IPS DF 6.9 (cell line): ENCODE measurements at regions not wholly inside any gene's neighbourhood (a gene's known extent, or its start where the extent isn't known, plus 50 kb on each side); places are given as distances from the start of the nearest gene placed in this dataset.
A peak's percentile ranks its signal among the peaks of the same experiment; 100 is the strongest.

Experiments
- DNase-seq: peaks from one replicate; pipeline ENCODE4 v3.0.0-alpha.2; 2013; ENCODE audit warnings: low read depth, low spot score
- H3K27ac ChIP-seq: one replicate; pipeline ENCODE4 v1.5.1; 2013; ENCODE audit warnings: low read length, control low read depth
- H3K27me3 ChIP-seq: 2 replicates; pipeline ENCODE4 v1.6.1; 2013; ENCODE audit warnings: mild to moderate bottlenecking, low read length; ENCODE audit not compliant: control insufficient read depth, insufficient read depth
- H3K36me3 ChIP-seq: 2 replicates; pipeline ENCODE4 v1.6.1; 2013; ENCODE audit warnings: low read length; ENCODE audit not compliant: control insufficient read depth, insufficient read depth
- H3K4me1 ChIP-seq: 2 replicates; pipeline ENCODE4 v1.6.1; 2013; ENCODE audit warnings: low read length; ENCODE audit not compliant: control insufficient read depth, insufficient read depth
- H3K4me3 ChIP-seq: 2 replicates; pipeline ENCODE4 v1.5.1; 2013; ENCODE audit warnings: mild to moderate bottlenecking, low read length
- H3K9me3 ChIP-seq: 2 replicates; pipeline ENCODE4 v1.6.1; 2013; ENCODE audit warnings: low read length, inconsistent platforms; ENCODE audit not compliant: control insufficient read depth, insufficient read depth
- WGBS: extraction: QIAGEN DNeasy Blood & Tissue Kit; methylation state at CpG from one replicate; pipeline ENCODE4 v1.1.7; 2013; ENCODE audit warnings: mixed read lengths, missing lambda C conversion rate; ENCODE audit not compliant: insufficient read length, insufficient coverage; 5-methylcytosine and 5-hydroxymethylcytosine counted together

DNA sequence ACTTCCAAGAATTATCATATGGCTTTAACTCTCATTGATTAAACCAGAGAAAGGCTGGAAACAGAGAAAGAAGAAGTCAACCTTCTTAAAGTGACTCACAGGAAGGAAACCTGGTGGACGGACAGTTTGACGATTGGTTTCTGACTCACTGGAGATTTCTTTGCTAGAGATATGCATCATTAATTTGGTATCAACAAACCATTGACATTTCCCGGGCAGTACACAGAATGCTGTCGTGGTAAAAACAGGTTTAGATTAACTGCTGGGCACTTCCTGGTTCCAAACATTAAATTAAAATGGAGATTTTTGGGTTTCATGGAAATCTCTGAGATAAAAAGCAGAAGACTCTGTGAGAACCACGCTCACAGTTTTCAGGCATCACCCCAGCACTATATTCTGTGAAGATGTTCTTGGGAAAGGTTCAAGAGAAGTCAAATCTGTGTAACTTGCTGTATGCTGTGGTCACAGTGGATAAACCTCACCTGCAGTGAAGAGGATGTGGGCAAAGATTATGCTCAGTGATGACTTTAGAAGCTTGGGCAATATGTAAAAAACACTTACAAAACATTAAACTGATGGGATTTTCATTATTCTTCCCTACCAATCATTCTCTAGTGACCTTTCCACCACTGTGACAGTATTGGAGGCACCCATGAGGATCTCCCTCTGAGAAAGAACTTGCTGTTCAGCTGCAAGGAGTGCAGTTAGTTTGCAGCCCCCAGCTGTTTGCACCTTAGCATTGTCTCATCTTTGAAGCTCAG is 61.1 kb upstream of the CD44 start:
- Histone ChIP-seq H3K4me3 (no peak overlapping the region), H3K9me3 (no peaks in the 10 kb centered on the region), H3K36me3 (no peaks in the 10 kb centered on the region), H3K27ac (no peak overlapping the region), H3K27me3 (no peaks in the 10 kb centered on the region), H3K4me1 (peaks cover 2% of the 10 kb centered on the region; the same call in 1 of the 2 replicates)
- DNase-seq: no peak
- no CpG with 5 or more reads among the region's 5 CpGs for WGBS

- Histone ChIP-seq H3K9me3 (no peaks in the 10 kb centered on the region), H3K4me3 (no peak overlapping the region), H3K27ac (no peak overlapping the region), H3K4me1 (peaks cover 2% of the 10 kb centered on the region; the same call in 1 of the 2 replicates), H3K27me3 (no peaks in the 10 kb centered on the region), H3K36me3 (no peaks in the 10 kb centered on the region)
- no CpG with 5 or more reads among the region's 1 CpG for WGBS
- DNase-seq: no peak
Observed at GRCh38 chr11:35078470-35078735, 60.6 kb upstream of the CD44 start.

- H3K4me1 ChIP-seq: peaks cover 2% of the 10 kb centered on the region; the same call in 1 of the 2 replicates
- H3K4me3 ChIP-seq: no peak overlapping the region
- WGBS: no CpG with 5 or more reads among the region's 4 CpGs
- H3K27me3 ChIP-seq: no peaks in the 10 kb centered on the region
- H3K36me3 ChIP-seq: no peaks in the 10 kb centered on the region
- H3K27ac ChIP-seq: no peak overlapping the region
- no peak for DNase-seq
- no peaks in the 10 kb centered on the region for H3K9me3 ChIP-seq
Observed at GRCh38 chr11:35079611-35080010, 59.4 kb upstream of the CD44 start.

DNA sequence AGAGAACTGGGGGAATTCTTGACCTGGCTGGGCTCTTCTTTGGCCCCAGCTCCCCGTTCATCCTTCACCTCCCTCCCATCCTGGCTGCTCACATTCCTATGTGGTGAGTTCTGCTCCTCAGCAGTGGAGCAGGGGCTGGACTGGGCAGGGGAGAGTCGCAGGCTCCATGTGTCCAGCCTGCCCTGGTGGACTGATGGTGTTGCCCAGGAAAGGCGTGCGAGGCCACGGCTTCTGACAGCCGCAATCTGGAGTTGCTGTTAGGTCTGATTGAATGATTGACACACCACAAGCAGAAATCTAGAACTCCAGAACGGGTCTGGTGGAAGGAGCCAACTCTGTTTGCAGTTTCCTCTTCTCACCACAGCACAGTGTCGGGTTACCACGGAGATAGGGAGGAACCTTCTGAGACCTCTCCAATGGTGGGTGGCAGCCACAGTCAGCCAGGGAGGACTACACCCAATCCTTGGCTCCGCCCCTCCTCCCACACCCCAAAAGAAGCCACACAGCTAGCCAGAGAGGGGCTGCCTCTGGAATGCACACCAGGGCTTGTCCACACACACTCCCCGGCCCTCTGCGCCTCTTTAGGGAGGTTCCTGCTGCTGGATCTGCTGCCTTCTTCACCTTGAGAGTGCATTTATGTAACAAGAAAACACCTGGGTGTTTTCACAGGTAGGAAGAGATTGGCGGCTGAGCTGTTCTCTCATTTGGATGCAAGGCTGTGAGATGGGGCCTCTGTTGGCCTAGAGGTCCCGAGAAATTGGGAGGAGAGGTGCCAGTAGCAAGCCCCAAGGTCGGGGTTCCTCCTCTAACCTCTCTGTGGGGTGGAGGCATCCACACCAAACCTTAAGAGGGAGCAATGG is 56.4 kb upstream of the CD44 start:
- Histone ChIP-seq H3K27ac (no peak overlapping the region), H3K4me3 (no peak overlapping the region), H3K4me1 (peaks cover 2% of the 10 kb centered on the region; the same call in 1 of the 2 replicates)

DNA sequence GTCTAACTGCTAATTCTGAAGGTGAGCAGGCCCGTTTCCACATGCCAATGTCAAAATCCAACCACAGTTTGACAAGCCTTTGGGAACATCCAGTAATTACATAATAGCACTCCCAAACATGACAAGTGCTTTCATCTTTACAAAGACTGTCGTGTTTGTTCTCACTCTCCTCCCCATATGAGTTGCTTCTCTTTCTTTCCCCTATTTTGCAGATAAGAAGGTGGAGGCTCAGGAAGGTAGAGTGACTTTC is 55.9 kb upstream of the CD44 start:
- WGBS: no CpG with 5 or more reads among the region's 2 CpGs
- Histone ChIP-seq H3K4me1 (peaks cover 2% of the 10 kb centered on the region; the same call in 1 of the 2 replicates), H3K9me3 (no peaks in the 10 kb centered on the region), H3K27me3 (no peaks in the 10 kb centered on the region), H3K27ac (no peak overlapping the region), H3K36me3 (no peaks in the 10 kb centered on the region), H3K4me3 (no peak overlapping the region)
- DNase-seq: no peak

More for the DNA sequence above, 56.4 kb upstream of the CD44 start:
- no peaks in the 10 kb centered on the region for H3K36me3 ChIP-seq
- no peaks in the 10 kb centered on the region for H3K27me3 ChIP-seq
- DNase-seq: peak; percentile 7
- no peaks in the 10 kb centered on the region for H3K9me3 ChIP-seq
- no CpG with 5 or more reads among the region's 15 CpGs for WGBS

GRCh38 chr11:35083431-35084238 is 55.3 kb upstream of the CD44 start:
- Histone ChIP-seq H3K4me3 (no peak overlapping the region), H3K36me3 (no peaks in the 10 kb centered on the region), H3K27ac (no peak overlapping the region), H3K4me1 (peaks cover 2% of the 10 kb centered on the region; the same call in 1 of the 2 replicates), H3K9me3 (no peaks in the 10 kb centered on the region), H3K27me3 (no peaks in the 10 kb centered on the region)
- WGBS: no CpG with 5 or more reads among the region's 11 CpGs
- DNase-seq: peak; percentile 7

GRCh38 chr11:35084817-35085440 is 54.0 kb upstream of the CD44 start:
- H3K27me3 ChIP-seq: no peaks in the 10 kb centered on the region
- no peak overlapping the region for H3K4me3 ChIP-seq
- H3K36me3 ChIP-seq: no peaks in the 10 kb centered on the region
- no peak overlapping the region for H3K27ac ChIP-seq
- DNase-seq: no peak
- H3K4me1 ChIP-seq: peaks cover 2% of the 10 kb centered on the region; the same call in 1 of the 2 replicates
- WGBS: 100% methylated on average over 1 of the region's 3 CpGs
- no peaks in the 10 kb centered on the region for H3K9me3 ChIP-seq

GRCh38 chr11:35085531-35086165 is 53.3 kb upstream of the CD44 start:
- Histone ChIP-seq H3K4me1 (peaks cover 2% of the 10 kb centered on the region; the same call in 1 of the 2 replicates), H3K27me3 (no peaks in the 10 kb centered on the region), H3K9me3 (no peaks in the 10 kb centered on the region), H3K36me3 (no peaks in the 10 kb centered on the region), H3K27ac (no peak overlapping the region), H3K4me3 (no peak overlapping the region)
- no peak for DNase-seq
- WGBS: no CpG with 5 or more reads among the region's 4 CpGs

- no peak for DNase-seq
- H3K27me3 ChIP-seq: no peaks in the 10 kb centered on the region
- no peaks in the 10 kb centered on the region for H3K9me3 ChIP-seq
- no peak overlapping the region for H3K27ac ChIP-seq
- no peaks in the 10 kb centered on the region for H3K36me3 ChIP-seq
- H3K4me1 ChIP-seq: no peaks in the 10 kb centered on the region
- H3K4me3 ChIP-seq: no peak overlapping the region
- WGBS: no CpG with 5 or more reads among the region's 1 CpG
Observed at GRCh38 chr11:35087648-35088047, 51.3 kb upstream of the CD44 start.

DNA sequence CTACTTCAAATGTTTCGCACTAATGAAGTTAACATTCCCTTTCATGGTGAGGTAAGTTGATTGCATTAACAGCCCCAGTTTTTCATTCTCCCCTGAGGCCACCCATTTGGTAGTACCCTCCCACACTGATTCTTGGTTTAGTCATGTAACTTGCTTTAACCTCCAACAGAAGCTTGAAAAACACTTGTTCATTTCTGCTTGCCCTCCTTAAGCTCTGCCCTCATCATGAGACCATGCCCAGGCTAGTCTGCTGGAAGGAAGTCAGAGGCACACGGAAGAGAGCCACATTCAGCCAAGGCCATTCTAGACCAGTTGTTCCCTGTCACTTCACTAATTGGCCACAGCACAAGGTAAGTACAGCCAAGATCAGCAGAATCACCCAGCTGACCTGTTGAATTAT is 50.7 kb upstream of the CD44 start:
- H3K27ac ChIP-seq: no peak overlapping the region
- no peaks in the 10 kb centered on the region for H3K36me3 ChIP-seq
- H3K4me1 ChIP-seq: no peaks in the 10 kb centered on the region
- no peaks in the 10 kb centered on the region for H3K9me3 ChIP-seq
- DNase-seq: no peak
- no CpG with 5 or more reads among the region's 2 CpGs for WGBS
- no peak overlapping the region for H3K4me3 ChIP-seq
- H3K27me3 ChIP-seq: no peaks in the 10 kb centered on the region
